ENCODE measurements at regions not wholly inside any gene's neighbourhood (a gene's known extent, or its start where the extent isn't known, plus 50 kb on each side); places are given as distances from the start of the nearest gene placed in this dataset.

- Histone ChIP-seq H3K4me3 (ENCODE audit: low read length in 3 of 3) (no peak overlapping the region), H3K9me3 (ENCODE audit: control insufficient read depth in 3 of 3, low read length in 3 of 3) (peaks cover 0 to 2% (median 0%) of the 10 kb centered on the region in 3 donors), H3K4me1 (ENCODE audit: control insufficient read depth in 3 of 3, insufficient read depth in 3 of 3, low read length in 3 of 3) (no peaks in the 10 kb centered on the region), H3K36me3 (ENCODE audit: control insufficient read depth in 3 of 3, insufficient read depth in 3 of 3, low read length in 3 of 3) (no peaks in the 10 kb centered on the region), H3K9ac (ENCODE audit: low read depth in 1 of 3, low read length in 3 of 3) (no peak overlapping the region), H3K27ac (ENCODE audit: low read depth, low read length) (no peak overlapping the region), H3K27me3 (ENCODE audit: control insufficient read depth in 3 of 3, insufficient read depth in 3 of 3, low read length in 3 of 3) (no peaks in the 10 kb centered on the region)
Observed at GRCh38 chr10:128553755-128554154, 427.5 kb upstream of the MKI67 start.

- H3K27ac ChIP-seq (ENCODE audit: low read depth, low read length), result no peak overlapping the region
- no peaks in the 10 kb centered on the region for H3K36me3 ChIP-seq (ENCODE audit: control insufficient read depth in 3 of 3, insufficient read depth in 3 of 3, low read length in 3 of 3)
- no peaks in the 10 kb centered on the region for H3K4me1 ChIP-seq (ENCODE audit: control insufficient read depth in 3 of 3, insufficient read depth in 3 of 3, low read length in 3 of 3)
- H3K9me3 ChIP-seq (ENCODE audit: control insufficient read depth in 3 of 3, low read length in 3 of 3), result no peaks in the 10 kb centered on the region
- H3K4me3 ChIP-seq (ENCODE audit: low read length in 3 of 3), result no peak overlapping the region
- H3K9ac ChIP-seq (ENCODE audit: low read depth in 1 of 3, low read length in 3 of 3), result no peak overlapping the region
- H3K27me3 ChIP-seq (ENCODE audit: control insufficient read depth in 3 of 3, insufficient read depth in 3 of 3, low read length in 3 of 3), result no peaks in the 10 kb centered on the region
Observed at GRCh38 chr10:128556182-128557110, 430.2 kb upstream of the MKI67 start.

- peaks cover 0 to 2% (median 0%) of the 10 kb centered on the region in 3 donors for H3K9me3 ChIP-seq (ENCODE audit: control insufficient read depth in 3 of 3, low read length in 3 of 3)
- no peak overlapping the region for H3K9ac ChIP-seq (ENCODE audit: low read depth in 1 of 3, low read length in 3 of 3)
- no peaks in the 10 kb centered on the region for H3K27me3 ChIP-seq (ENCODE audit: control insufficient read depth in 3 of 3, insufficient read depth in 3 of 3, low read length in 3 of 3)
- H3K4me3 ChIP-seq (ENCODE audit: low read length in 3 of 3), result no peak overlapping the region
- no peak overlapping the region for H3K27ac ChIP-seq (ENCODE audit: low read depth, low read length)
- no peaks in the 10 kb centered on the region for H3K36me3 ChIP-seq (ENCODE audit: control insufficient read depth in 3 of 3, insufficient read depth in 3 of 3, low read length in 3 of 3)
- no peaks in the 10 kb centered on the region for H3K4me1 ChIP-seq (ENCODE audit: control insufficient read depth in 3 of 3, insufficient read depth in 3 of 3, low read length in 3 of 3)
Observed at GRCh38 chr10:128557149-128557710, 431.0 kb upstream of the MKI67 start.

- no peak overlapping the region for H3K27ac ChIP-seq (ENCODE audit: low read depth, low read length)
- peaks cover 0 to 5% (median 0%) of the 10 kb centered on the region in 3 donors for H3K27me3 ChIP-seq (ENCODE audit: control insufficient read depth in 3 of 3, insufficient read depth in 3 of 3, low read length in 3 of 3)
Observed at GRCh38 chr10:128560406-128560805, 434.2 kb upstream of the MKI67 start.

GRCh38 chr10:128560993-128561392 lies 434.8 kb upstream of the MKI67 start:
- no peaks in the 10 kb centered on the region for H3K36me3 ChIP-seq (ENCODE audit: control insufficient read depth in 3 of 3, insufficient read depth in 3 of 3, low read length in 3 of 3)
- peaks cover 0 to 5% (median 0%) of the 10 kb centered on the region in 3 donors for H3K27me3 ChIP-seq (ENCODE audit: control insufficient read depth in 3 of 3, insufficient read depth in 3 of 3, low read length in 3 of 3)
- no peak overlapping the region for H3K27ac ChIP-seq (ENCODE audit: low read depth, low read length)
- no peaks in the 10 kb centered on the region for H3K4me1 ChIP-seq (ENCODE audit: control insufficient read depth in 3 of 3, insufficient read depth in 3 of 3, low read length in 3 of 3)
- no peak overlapping the region for H3K4me3 ChIP-seq (ENCODE audit: low read length in 3 of 3)
- H3K9me3 ChIP-seq (ENCODE audit: control insufficient read depth in 3 of 3, low read length in 3 of 3), result peaks cover 0 to 2% (median 0%) of the 10 kb centered on the region in 3 donors
- H3K9ac ChIP-seq (ENCODE audit: low read depth in 1 of 3, low read length in 3 of 3), result no peak overlapping the region

More at GRCh38 chr10:128560406-128560805, 434.2 kb upstream of the MKI67 start:
- H3K4me1 ChIP-seq (ENCODE audit: control insufficient read depth in 3 of 3, insufficient read depth in 3 of 3, low read length in 3 of 3), result no peaks in the 10 kb centered on the region
- peaks cover 0 to 2% (median 0%) of the 10 kb centered on the region in 3 donors for H3K9me3 ChIP-seq (ENCODE audit: control insufficient read depth in 3 of 3, low read length in 3 of 3)
- no peaks in the 10 kb centered on the region for H3K36me3 ChIP-seq (ENCODE audit: control insufficient read depth in 3 of 3, insufficient read depth in 3 of 3, low read length in 3 of 3)
- no peak overlapping the region for H3K4me3 ChIP-seq (ENCODE audit: low read length in 3 of 3)
- H3K9ac ChIP-seq (ENCODE audit: low read depth in 1 of 3, low read length in 3 of 3), result no peak overlapping the region

- peaks cover 0 to 2% (median 0%) of the 10 kb centered on the region in 3 donors for H3K9me3 ChIP-seq (ENCODE audit: control insufficient read depth in 3 of 3, low read length in 3 of 3)
- no peak overlapping the region for H3K4me3 ChIP-seq (ENCODE audit: low read length in 3 of 3)
- no peak overlapping the region for H3K9ac ChIP-seq (ENCODE audit: low read depth in 1 of 3, low read length in 3 of 3)
- H3K27me3 ChIP-seq (ENCODE audit: control insufficient read depth in 3 of 3, insufficient read depth in 3 of 3, low read length in 3 of 3), result peaks cover 6 to 10% (median 7%) of the 10 kb centered on the region in 3 donors
- H3K4me1 ChIP-seq (ENCODE audit: control insufficient read depth in 3 of 3, insufficient read depth in 3 of 3, low read length in 3 of 3), result peaks cover 4 to 9% (median 8%) of the 10 kb centered on the region in 3 donors
- no peak overlapping the region for H3K27ac ChIP-seq (ENCODE audit: low read depth, low read length)
- no peaks in the 10 kb centered on the region for H3K36me3 ChIP-seq (ENCODE audit: control insufficient read depth in 3 of 3, insufficient read depth in 3 of 3, low read length in 3 of 3)
Observed at GRCh38 chr10:128563387-128563786, 437.2 kb upstream of the MKI67 start.

GRCh38 chr10:128563904-128564303 lies 437.7 kb upstream of the MKI67 start:
- H3K27ac ChIP-seq (ENCODE audit: low read depth, low read length), result no peak overlapping the region
- peaks cover 0 to 2% (median 0%) of the 10 kb centered on the region in 3 donors for H3K9me3 ChIP-seq (ENCODE audit: control insufficient read depth in 3 of 3, low read length in 3 of 3)
- H3K36me3 ChIP-seq (ENCODE audit: control insufficient read depth in 3 of 3, insufficient read depth in 3 of 3, low read length in 3 of 3), result no peaks in the 10 kb centered on the region
- no peak overlapping the region for H3K4me3 ChIP-seq (ENCODE audit: low read length in 3 of 3)
- peaks cover 4 to 10% (median 8%) of the 10 kb centered on the region in 3 donors for H3K4me1 ChIP-seq (ENCODE audit: control insufficient read depth in 3 of 3, insufficient read depth in 3 of 3, low read length in 3 of 3)
- H3K9ac ChIP-seq (ENCODE audit: low read depth in 1 of 3, low read length in 3 of 3), result no peak overlapping the region
- H3K27me3 ChIP-seq (ENCODE audit: control insufficient read depth in 3 of 3, insufficient read depth in 3 of 3, low read length in 3 of 3), result peaks cover 7 to 14% (median 9%) of the 10 kb centered on the region in 3 donors

- Histone ChIP-seq H3K9ac (ENCODE audit: low read depth in 1 of 3, low read length in 3 of 3) (no peak overlapping the region), H3K4me1 (ENCODE audit: control insufficient read depth in 3 of 3, insufficient read depth in 3 of 3, low read length in 3 of 3) (peaks cover 4 to 10% (median 8%) of the 10 kb centered on the region in 3 donors), H3K9me3 (ENCODE audit: control insufficient read depth in 3 of 3, low read length in 3 of 3) (peaks cover 0 to 2% (median 0%) of the 10 kb centered on the region in 3 donors), H3K27ac (ENCODE audit: low read depth, low read length) (no peak overlapping the region), H3K36me3 (ENCODE audit: control insufficient read depth in 3 of 3, insufficient read depth in 3 of 3, low read length in 3 of 3) (no peaks in the 10 kb centered on the region), H3K4me3 (ENCODE audit: low read length in 3 of 3) (no peak overlapping the region), H3K27me3 (ENCODE audit: control insufficient read depth in 3 of 3, insufficient read depth in 3 of 3, low read length in 3 of 3) (peaks cover 7 to 26% (median 19%) of the 10 kb centered on the region in 3 donors)
Observed at GRCh38 chr10:128566361-128566968, 440.2 kb upstream of the MKI67 start.

- Histone ChIP-seq H3K4me3 (ENCODE audit: low read length in 3 of 3) (peak overlapping the region in 2 of 3 donors; percentile 37 to 49), H3K36me3 (ENCODE audit: control insufficient read depth in 3 of 3, insufficient read depth in 3 of 3, low read length in 3 of 3) (no peaks in the 10 kb centered on the region), H3K4me1 (ENCODE audit: control insufficient read depth in 3 of 3, insufficient read depth in 3 of 3, low read length in 3 of 3) (peaks cover 4 to 10% (median 8%) of the 10 kb centered on the region in 3 donors), H3K9ac (ENCODE audit: low read depth in 1 of 3, low read length in 3 of 3) (no peak overlapping the region), H3K27me3 (ENCODE audit: control insufficient read depth in 3 of 3, insufficient read depth in 3 of 3, low read length in 3 of 3) (peaks cover 7 to 26% (median 19%) of the 10 kb centered on the region in 3 donors), H3K9me3 (ENCODE audit: control insufficient read depth in 3 of 3, low read length in 3 of 3) (no peaks in the 10 kb centered on the region), H3K27ac (ENCODE audit: low read depth, low read length) (no peak overlapping the region)
Observed at GRCh38 chr10:128567551-128567950, 441.3 kb upstream of the MKI67 start.

Data from skeletal muscle tissue (tissue), 3 donors.